HepG2 (cell line): ENCODE measurements at regions not wholly inside any gene's neighbourhood (a gene's known extent, or its start where the extent isn't known, plus 50 kb on each side); places are given as distances from the start of the nearest gene placed in this dataset.

Experiments
- EZH2 ChIP-seq: conservative IDR thresholded peaks from 2 replicates; pipeline ENCODE4 v1.6.1; 2012; ENCODE audit warnings: mild to moderate bottlenecking, low read depth, low read length, moderate library complexity
- MAFK ChIP-seq, 2 experiments: IDR thresholded peaks in 1 of 2; conservative IDR thresholded peaks in 1 of 2; 2 replicates each; pipeline ENCODE4 v1.6.1; 2011; ENCODE audit warnings: improper control_type of control experiment in 2 of 2, low read length in 2 of 2
- ZBTB21 ChIP-seq: sonication (generic); formaldehyde crosslinking; IDR thresholded peaks from 2 replicates; pipeline ENCODE4 v1.4.0; 2020; ENCODE audit warnings: missing genetic modification reagents
- ZFP36 ChIP-seq: fragments of 150-350 bp; IDR thresholded peaks from 2 replicates; pipeline ENCODE4 v1.6.1; 2018; ENCODE audit warnings: borderline replicate concordance, low read length, low read depth; ENCODE audit not compliant: partially characterized antibody
- ZNF605 ChIP-seq: sonication (generic); formaldehyde crosslinking; IDR thresholded peaks from 2 replicates; pipeline ENCODE4 v1.8.0; 2022; ENCODE audit warnings: mild to moderate bottlenecking, missing genetic modification reagents
- ZNF761 ChIP-seq: sonication (generic); formaldehyde crosslinking; conservative IDR thresholded peaks from 2 replicates; pipeline ENCODE4 v1.4.0; 2020; ENCODE audit warnings: mild to moderate bottlenecking, missing genetic modification reagents

- TF ChIP-seq EZH2 = no peak
- no peak for TF ChIP-seq MAFK (conservative IDR thresholded peaks at IDR 0.05 in 1 of 2, IDR thresholded peaks at IDR 0.05 in 1 of 2; ENCODE audit: low read length in 2 of 2)
- no peak for TF ChIP-seq ZNF605 (CRISPR knock-in tag)
- TF ChIP-seq ZBTB21 (CRISPR knock-in tag) = no peak
- TF ChIP-seq ZNF761 = no peak
- no peak for TF ChIP-seq ZFP36
Observed at GRCh38 chr2:58497168-58497567, 256.0 kb upstream of the FANCL start.
